ENCODE measurements at regions not wholly inside any gene's neighbourhood (a gene's known extent, or its start where the extent isn't known, plus 50 kb on each side); places are given as distances from the start of the nearest gene placed in this dataset.

- no peak overlapping the region for H3K27ac ChIP-seq (ENCODE audit: low read depth, low read length, poor library complexity, severe bottlenecking)
- BruUV-seq (replicated peaks) = no TSS peak
- ChIA-PET CTCF (no interaction called here), POLR2A (ENCODE audit: low non-redundant PET) (no interaction called here)
- TF ChIP-seq EZH2 (IDR thresholded peaks at IDR 0.05; ENCODE audit: borderline replicate concordance, low read depth, low read length, poor library complexity, severe bottlenecking) = no peak
- no peak for TF ChIP-seq CTCF (conservative IDR thresholded peaks at IDR 0.05; ENCODE audit: low read depth, low read length)
- H3K4me1 ChIP-seq (ENCODE audit: insufficient read depth, low read length, poor library complexity, severe bottlenecking) = no peaks in the 10 kb centered on the region
- intact Hi-C loops (cut with micrococcal nuclease; ENCODE audit: unreplicated experiment) = no loop called here
- H3K27me3 ChIP-seq (replicated peaks; ENCODE audit: insufficient read depth, low read depth, low read length, poor library complexity) = no peaks in the 10 kb centered on the region
- H3K4me3 ChIP-seq (ENCODE audit: low read depth, low read length, poor library complexity, severe bottlenecking) = no peak overlapping the region
- no peaks in the 10 kb centered on the region for H3K36me3 ChIP-seq (ENCODE audit: insufficient read depth, low read length, poor library complexity, severe bottlenecking)
- no peaks in the 10 kb centered on the region for H3K9me3 ChIP-seq (ENCODE audit: low read depth, low read length, poor library complexity, severe bottlenecking)
- no peak for DNase-seq (ENCODE audit: low spot score)
These were observed 499.6 kb upstream of the KCNMB2 start for GRCh38 chr3:178036451-178037144.

GRCh38 chr3:178041931-178042330, 494.3 kb upstream of the KCNMB2 start:
- Histone ChIP-seq H3K27me3 (replicated peaks; ENCODE audit: insufficient read depth, low read depth, low read length, poor library complexity) (no peaks in the 10 kb centered on the region), H3K9me3 (ENCODE audit: low read depth, low read length, poor library complexity, severe bottlenecking) (no peaks in the 10 kb centered on the region), H3K4me1 (ENCODE audit: insufficient read depth, low read length, poor library complexity, severe bottlenecking) (no peaks in the 10 kb centered on the region), H3K36me3 (ENCODE audit: insufficient read depth, low read length, poor library complexity, severe bottlenecking) (no peaks in the 10 kb centered on the region), H3K27ac (ENCODE audit: low read depth, low read length, poor library complexity, severe bottlenecking) (no peak overlapping the region), H3K4me3 (ENCODE audit: low read depth, low read length, poor library complexity, severe bottlenecking) (no peak overlapping the region)
- DNase-seq (ENCODE audit: low spot score) = no peak
- BruUV-seq (replicated peaks) = no TSS peak
- CTCF ChIA-PET = no interaction called here
- intact Hi-C loops (cut with micrococcal nuclease; ENCODE audit: unreplicated experiment) = no loop called here
- POLR2A ChIA-PET (ENCODE audit: low non-redundant PET) = no interaction called here
- no peak for TF ChIP-seq EZH2 (IDR thresholded peaks at IDR 0.05; ENCODE audit: borderline replicate concordance, low read depth, low read length, poor library complexity, severe bottlenecking)
- TF ChIP-seq CTCF (conservative IDR thresholded peaks at IDR 0.05; ENCODE audit: low read depth, low read length) = no peak

- Histone ChIP-seq H3K4me3 (ENCODE audit: low read depth, low read length, poor library complexity, severe bottlenecking) (no peak overlapping the region), H3K27ac (ENCODE audit: low read depth, low read length, poor library complexity, severe bottlenecking) (no peak overlapping the region), H3K4me1 (ENCODE audit: insufficient read depth, low read length, poor library complexity, severe bottlenecking) (no peaks in the 10 kb centered on the region), H3K9me3 (ENCODE audit: low read depth, low read length, poor library complexity, severe bottlenecking) (no peaks in the 10 kb centered on the region), H3K27me3 (replicated peaks; ENCODE audit: insufficient read depth, low read depth, low read length, poor library complexity) (no peaks in the 10 kb centered on the region), H3K36me3 (ENCODE audit: insufficient read depth, low read length, poor library complexity, severe bottlenecking) (no peaks in the 10 kb centered on the region)
- BruUV-seq (replicated peaks) = no TSS peak
- intact Hi-C loops (cut with micrococcal nuclease; ENCODE audit: unreplicated experiment) = no loop called here
- DNase-seq (ENCODE audit: low spot score) = no peak
- TF ChIP-seq CTCF (conservative IDR thresholded peaks at IDR 0.05; ENCODE audit: low read depth, low read length) = no peak
- TF ChIP-seq EZH2 (IDR thresholded peaks at IDR 0.05; ENCODE audit: borderline replicate concordance, low read depth, low read length, poor library complexity, severe bottlenecking) = no peak
- CTCF ChIA-PET = no interaction called here
- POLR2A ChIA-PET (ENCODE audit: low non-redundant PET) = no interaction called here
These were observed 493.9 kb upstream of the KCNMB2 start for GRCh38 chr3:178042376-178042775.

All from A673 (cell line).